ENCODE measurements at regions not wholly inside any gene's neighbourhood (a gene's known extent, or its start where the extent isn't known, plus 50 kb on each side); places are given as distances from the start of the nearest gene placed in this dataset.

GRCh38 chr5:87191645-87192044 is 76.0 kb upstream of the RASA1 start:
- TF ChIP-seq CTCF (conservative IDR thresholded peaks at IDR 0.05; ENCODE audit: low read length) (no peak), EZH2phosphoT487 (IDR thresholded peaks at IDR 0.05; ENCODE audit: borderline replicate concordance, low read depth, low read length) (no peak)

Data from OCI-LY7 (cell line).